ENCODE measurements at regions not wholly inside any gene's neighbourhood (a gene's known extent, or its start where the extent isn't known, plus 50 kb on each side); places are given as distances from the start of the nearest gene placed in this dataset.

- Histone ChIP-seq H3K4me3 (no peak overlapping the region), H3K27ac (no peak overlapping the region), H3K27me3 (no peaks in the 10 kb centered on the region), H3K36me3 (no peaks in the 10 kb centered on the region), H3K9me3 (no peaks in the 10 kb centered on the region), H3K4me1 (no peaks in the 10 kb centered on the region)
- intact Hi-C loops (cut with DNase I) = no loop called here
- 56 to 62% methylated on average over 4 of the region's 4 CpGs for WGBS, 2 donors
- no peak for DNase-seq
- TF ChIP-seq CTCF (IDR thresholded peaks at IDR 0.05) (no peak), POLR2AphosphoS5 (IDR thresholded peaks at IDR 0.05) (no peak), EP300 (IDR thresholded peaks at IDR 0.05) (no peak), POLR2A (IDR thresholded peaks at IDR 0.05) (no peak)
Measured at GRCh38 chr17:33862772-33863602, 392.1 kb upstream of the CCL2 start.

GRCh38 chr17:33864758-33865229 lies 390.3 kb upstream of the CCL2 start:
- no peak overlapping the region for H3K4me3 ChIP-seq
- H3K9me3 ChIP-seq = no peaks in the 10 kb centered on the region
- WGBS, 2 donors = 59 to 81% methylated on average over 3 of the region's 3 CpGs
- intact Hi-C loops (cut with DNase I) = no loop called here
- H3K36me3 ChIP-seq = no peaks in the 10 kb centered on the region
- H3K27me3 ChIP-seq = no peaks in the 10 kb centered on the region
- TF ChIP-seq CTCF (IDR thresholded peaks at IDR 0.05) (no peak), POLR2AphosphoS5 (IDR thresholded peaks at IDR 0.05) (no peak), POLR2A (IDR thresholded peaks at IDR 0.05) (no peak), EP300 (IDR thresholded peaks at IDR 0.05) (no peak)
- H3K27ac ChIP-seq = no peak overlapping the region
- no peak for DNase-seq
- no peaks in the 10 kb centered on the region for H3K4me1 ChIP-seq

GRCh38 chr17:33868899-33869298 lies 386.2 kb upstream of the CCL2 start:
- no peak overlapping the region for H3K27ac ChIP-seq
- H3K27me3 ChIP-seq = peaks cover 0 to 5% (median 0%) of the 10 kb centered on the region in 3 donors
- intact Hi-C loops (cut with DNase I) = no loop called here
- no peaks in the 10 kb centered on the region for H3K4me1 ChIP-seq
- no peak overlapping the region for H3K4me3 ChIP-seq
- no peaks in the 10 kb centered on the region for H3K9me3 ChIP-seq
- WGBS, 2 donors = 95 to 97% methylated on average over 3 of the region's 3 CpGs
- H3K36me3 ChIP-seq = no peaks in the 10 kb centered on the region
- TF ChIP-seq EP300 (IDR thresholded peaks at IDR 0.05) (no peak), POLR2A (IDR thresholded peaks at IDR 0.05) (no peak), POLR2AphosphoS5 (IDR thresholded peaks at IDR 0.05) (no peak), CTCF (IDR thresholded peaks at IDR 0.05) (no peak)
- DNase-seq = no peak

GRCh38 chr17:33870936-33871335 lies 384.1 kb upstream of the CCL2 start:
- no peak overlapping the region for H3K27ac ChIP-seq
- no peaks in the 10 kb centered on the region for H3K4me1 ChIP-seq
- DNase-seq = no peak
- TF ChIP-seq POLR2AphosphoS5 (IDR thresholded peaks at IDR 0.05) = no peak
- TF ChIP-seq EP300 (IDR thresholded peaks at IDR 0.05) = no peak
- no peak for TF ChIP-seq POLR2A (IDR thresholded peaks at IDR 0.05)
- no peak for TF ChIP-seq CTCF (IDR thresholded peaks at IDR 0.05)
- H3K27me3 ChIP-seq = peaks cover 0 to 5% (median 0%) of the 10 kb centered on the region in 3 donors
- no peaks in the 10 kb centered on the region for H3K9me3 ChIP-seq
- H3K36me3 ChIP-seq = no peaks in the 10 kb centered on the region
- H3K4me3 ChIP-seq = no peak overlapping the region
- WGBS, 2 donors = 69 to 87% methylated on average over 3 of the region's 3 CpGs
- intact Hi-C loops (cut with DNase I) = no loop called here
